ENCODE measurements at regions not wholly inside any gene's neighbourhood (a gene's known extent, or its start where the extent isn't known, plus 50 kb on each side); places are given as distances from the start of the nearest gene placed in this dataset.

DNA sequence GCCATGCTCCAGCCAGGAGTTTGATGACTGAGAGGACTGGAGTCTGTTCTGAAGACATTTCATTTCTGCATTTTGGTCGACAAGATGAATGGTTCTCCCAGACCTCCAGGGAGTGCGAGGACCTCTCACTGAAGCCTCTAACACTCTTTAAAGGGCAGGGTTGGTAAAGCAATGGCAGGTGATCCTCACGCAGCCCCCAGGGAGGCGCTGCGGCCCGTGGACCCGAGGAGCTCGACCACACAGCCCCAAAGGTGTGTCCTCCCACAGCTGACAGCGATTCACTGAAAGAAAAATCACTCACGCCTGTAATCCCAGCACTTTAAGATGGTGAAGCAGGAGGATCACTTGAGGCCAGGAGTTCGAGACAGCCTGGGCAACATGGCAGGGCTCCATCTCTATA lies 183.8 kb upstream of the SFSWAP start:
- H3K9me3 ChIP-seq: no peaks in the 10 kb centered on the region
- WGBS, 2 donors: 51% methylated on average over 10 to 11 of the region's 11 CpGs
- no peak for DNase-seq
- TF ChIP-seq CTCF (IDR thresholded peaks at IDR 0.05) (no peak), POLR2A (IDR thresholded peaks at IDR 0.05) (no peak)
- H3K27me3 ChIP-seq: no peaks in the 10 kb centered on the region
- no peak overlapping the region for H3K27ac ChIP-seq
- no peaks in the 10 kb centered on the region for H3K4me1 ChIP-seq
- H3K4me3 ChIP-seq: no peak overlapping the region
- H3K36me3 ChIP-seq (replicated peaks in 1 of 2; ENCODE audit: insufficient read depth in 1 of 2, low read depth in 2 of 2): no peaks in the 10 kb centered on the region
- intact Hi-C loops (cut with DNase I): no loop called here
- ATAC-seq: no peak

- DNase-seq (no peak), ATAC-seq (no peak)
- Histone ChIP-seq H3K36me3 (replicated peaks in 1 of 2; ENCODE audit: insufficient read depth in 1 of 2, low read depth in 2 of 2) (no peaks in the 10 kb centered on the region), H3K4me1 (no peaks in the 10 kb centered on the region), H3K4me3 (no peak overlapping the region), H3K27ac (no peak overlapping the region), H3K9me3 (no peaks in the 10 kb centered on the region), H3K27me3 (no peaks in the 10 kb centered on the region)
- TF ChIP-seq CTCF (IDR thresholded peaks at IDR 0.05): no peak
- TF ChIP-seq POLR2A (IDR thresholded peaks at IDR 0.05): no peak
- WGBS, 2 donors: 71 to 75% methylated on average over 4 to 9 of the region's 9 CpGs
- intact Hi-C loops (cut with DNase I): no loop called here
These were observed 183.2 kb upstream of the SFSWAP start for GRCh38 chr12:131527736-131528135.

- Histone ChIP-seq H3K27ac (no peak overlapping the region), H3K9me3 (no peaks in the 10 kb centered on the region), H3K27me3 (no peaks in the 10 kb centered on the region), H3K4me3 (no peak overlapping the region), H3K4me1 (no peaks in the 10 kb centered on the region), H3K36me3 (replicated peaks in 1 of 2; ENCODE audit: insufficient read depth in 1 of 2, low read depth in 2 of 2) (no peaks in the 10 kb centered on the region)
- ATAC-seq: no peak
- intact Hi-C loops (cut with DNase I): no loop called here
- TF ChIP-seq POLR2A (IDR thresholded peaks at IDR 0.05): no peak
- no peak for TF ChIP-seq CTCF (IDR thresholded peaks at IDR 0.05)
- DNase-seq: no peak
- 64 to 67% methylated on average over 10 to 11 of the region's 11 CpGs for WGBS, 2 donors
These were observed 182.7 kb upstream of the SFSWAP start for GRCh38 chr12:131528144-131528543.

- no peaks in the 10 kb centered on the region for H3K27me3 ChIP-seq
- H3K27ac ChIP-seq: no peak overlapping the region
- H3K4me3 ChIP-seq: no peak overlapping the region
- no peaks in the 10 kb centered on the region for H3K4me1 ChIP-seq
- intact Hi-C loops (cut with DNase I): no loop called here
- H3K9me3 ChIP-seq: no peaks in the 10 kb centered on the region
- 67 to 70% methylated on average over 5 of the region's 5 CpGs for WGBS, 2 donors
- DNase-seq (no peak), ATAC-seq (no peak)
- TF ChIP-seq CTCF (IDR thresholded peaks at IDR 0.05): no peak
- no peak for TF ChIP-seq POLR2A (IDR thresholded peaks at IDR 0.05)
- no peaks in the 10 kb centered on the region for H3K36me3 ChIP-seq (replicated peaks in 1 of 2; ENCODE audit: insufficient read depth in 1 of 2, low read depth in 2 of 2)
These were observed 182.2 kb upstream of the SFSWAP start for GRCh38 chr12:131528667-131529066.

- intact Hi-C loops (cut with DNase I): no loop called here
These were observed 181.5 kb upstream of the SFSWAP start for GRCh38 chr12:131529196-131530040.

More at GRCh38 chr12:131529196-131530040, 181.5 kb upstream of the SFSWAP start:
- no peaks in the 10 kb centered on the region for H3K4me1 ChIP-seq
- no peak for ATAC-seq
- 80 to 82% methylated on average over 9 to 15 of the region's 18 CpGs for WGBS, 2 donors
- no peaks in the 10 kb centered on the region for H3K9me3 ChIP-seq
- DNase-seq: no peak
- no peaks in the 10 kb centered on the region for H3K36me3 ChIP-seq (replicated peaks in 1 of 2; ENCODE audit: insufficient read depth in 1 of 2, low read depth in 2 of 2)
- TF ChIP-seq POLR2A (IDR thresholded peaks at IDR 0.05): no peak
- TF ChIP-seq CTCF (IDR thresholded peaks at IDR 0.05): no peak
- no peak overlapping the region for H3K27ac ChIP-seq
- no peak overlapping the region for H3K4me3 ChIP-seq
- H3K27me3 ChIP-seq: no peaks in the 10 kb centered on the region
